ENCODE measurements at regions not wholly inside any gene's neighbourhood (a gene's known extent, or its start where the extent isn't known, plus 50 kb on each side); places are given as distances from the start of the nearest gene placed in this dataset.

DNA sequence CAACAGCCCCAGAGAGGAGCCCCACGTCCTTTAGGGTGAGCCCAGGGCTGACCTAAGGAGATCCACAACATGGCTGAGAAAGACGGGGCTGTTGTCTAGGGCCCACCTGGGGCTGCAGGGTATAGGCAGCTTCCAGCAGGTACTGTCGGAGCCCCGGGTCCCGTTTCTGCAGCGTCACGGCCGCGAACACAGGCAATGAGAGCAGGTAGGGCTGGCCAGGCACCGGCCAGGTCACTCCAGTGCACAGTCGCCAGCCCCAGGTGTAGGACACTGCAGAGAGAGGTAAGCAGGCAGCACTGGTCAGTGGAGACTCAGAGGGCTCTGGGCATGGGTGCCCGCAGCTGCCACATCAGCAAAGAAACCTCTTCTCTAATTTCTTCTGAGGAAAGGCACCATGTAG is 115.2 kb downstream of the LITAF start:
- TF ChIP-seq, protein P1, sequence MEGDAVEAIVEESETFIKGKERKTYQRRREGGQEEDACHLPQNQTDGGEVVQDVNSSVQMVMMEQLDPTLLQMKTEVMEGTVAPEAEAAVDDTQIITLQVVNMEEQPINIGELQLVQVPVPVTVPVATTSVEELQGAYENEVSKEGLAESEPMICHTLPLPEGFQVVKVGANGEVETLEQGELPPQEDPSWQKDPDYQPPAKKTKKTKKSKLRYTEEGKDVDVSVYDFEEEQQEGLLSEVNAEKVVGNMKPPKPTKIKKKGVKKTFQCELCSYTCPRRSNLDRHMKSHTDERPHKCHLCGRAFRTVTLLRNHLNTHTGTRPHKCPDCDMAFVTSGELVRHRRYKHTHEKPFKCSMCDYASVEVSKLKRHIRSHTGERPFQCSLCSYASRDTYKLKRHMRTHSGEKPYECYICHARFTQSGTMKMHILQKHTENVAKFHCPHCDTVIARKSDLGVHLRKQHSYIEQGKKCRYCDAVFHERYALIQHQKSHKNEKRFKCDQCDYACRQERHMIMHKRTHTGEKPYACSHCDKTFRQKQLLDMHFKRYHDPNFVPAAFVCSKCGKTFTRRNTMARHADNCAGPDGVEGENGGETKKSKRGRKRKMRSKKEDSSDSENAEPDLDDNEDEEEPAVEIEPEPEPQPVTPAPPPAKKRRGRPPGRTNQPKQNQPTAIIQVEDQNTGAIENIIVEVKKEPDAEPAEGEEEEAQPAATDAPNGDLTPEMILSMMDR (IDR thresholded peaks at IDR 0.05) = no peak
- H3K27ac ChIP-seq = no peak overlapping the region
- ATAC-seq = no peak
- WGBS, 2 donors = 89 to 92% methylated on average over 12 of the region's 12 CpGs
- no peaks in the 10 kb centered on the region for H3K36me3 ChIP-seq
- intact Hi-C loops (cut with DNase I) = no loop called here
- no peaks in the 10 kb centered on the region for H3K9me3 ChIP-seq
- DNase-seq = no peak
- H3K27me3 ChIP-seq = no peaks in the 10 kb centered on the region
- H3K4me3 ChIP-seq = no peak overlapping the region
- no peaks in the 10 kb centered on the region for H3K4me1 ChIP-seq

DNA sequence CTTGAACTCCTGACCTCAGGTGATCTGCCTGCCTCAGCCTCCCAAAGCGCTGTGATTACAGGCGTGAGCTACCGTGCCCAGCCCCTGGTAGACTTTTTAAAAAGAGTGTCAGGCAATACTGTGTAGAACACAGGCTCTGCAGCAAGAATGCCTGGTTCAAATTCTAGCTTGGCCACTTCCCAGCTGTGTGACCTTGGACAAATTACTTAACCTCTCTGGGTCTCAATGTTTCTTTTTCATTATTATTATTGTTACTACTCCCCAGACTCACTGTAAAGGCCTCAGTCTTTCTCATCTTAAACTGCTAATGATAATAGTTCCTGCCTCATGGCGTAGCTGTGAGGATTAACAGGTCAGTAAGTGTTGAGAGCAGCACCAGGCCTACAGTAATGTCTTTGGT is 114.3 kb downstream of the LITAF start:
- Histone ChIP-seq H3K27me3 (no peaks in the 10 kb centered on the region), H3K4me3 (no peak overlapping the region), H3K36me3 (no peaks in the 10 kb centered on the region), H3K27ac (no peak overlapping the region), H3K9me3 (no peaks in the 10 kb centered on the region), H3K4me1 (no peaks in the 10 kb centered on the region)
- 83 to 96% methylated on average over 4 of the region's 4 CpGs for WGBS, 2 donors
- TF ChIP-seq, protein P1 (IDR thresholded peaks at IDR 0.05) = no peak
- no peak for DNase-seq
- intact Hi-C loops (cut with DNase I) = no loop called here
- ATAC-seq = no peak

DNA sequence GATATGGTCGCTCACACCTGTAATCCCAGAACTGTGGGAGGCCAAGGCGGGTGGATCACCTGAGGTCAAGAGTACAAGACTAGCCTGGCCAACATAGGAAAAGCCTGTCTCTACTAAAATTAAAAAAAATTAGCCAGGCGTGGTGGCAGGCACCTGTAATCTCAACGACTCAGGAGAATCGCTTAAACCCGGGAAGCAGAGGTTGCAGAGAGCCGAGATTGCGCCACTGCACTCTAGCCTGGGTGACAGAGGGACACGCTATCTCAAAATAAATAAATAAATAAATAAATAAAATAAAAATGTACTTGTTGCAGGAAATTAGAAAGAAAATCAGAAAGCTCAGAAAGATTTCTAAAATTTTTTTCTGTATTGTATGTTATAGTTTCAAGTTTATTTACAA is 113.9 kb downstream of the LITAF start:
- no peaks in the 10 kb centered on the region for H3K27me3 ChIP-seq
- DNase-seq (no peak), ATAC-seq (no peak)
- intact Hi-C loops (cut with DNase I) = no loop called here
- no peak overlapping the region for H3K4me3 ChIP-seq
- H3K36me3 ChIP-seq = no peaks in the 10 kb centered on the region
- WGBS, 2 donors = 91 to 92% methylated on average over 9 of the region's 9 CpGs
- no peak overlapping the region for H3K27ac ChIP-seq
- TF ChIP-seq, protein P1 (IDR thresholded peaks at IDR 0.05) = no peak
- H3K9me3 ChIP-seq = no peaks in the 10 kb centered on the region
- H3K4me1 ChIP-seq = no peaks in the 10 kb centered on the region

DNA sequence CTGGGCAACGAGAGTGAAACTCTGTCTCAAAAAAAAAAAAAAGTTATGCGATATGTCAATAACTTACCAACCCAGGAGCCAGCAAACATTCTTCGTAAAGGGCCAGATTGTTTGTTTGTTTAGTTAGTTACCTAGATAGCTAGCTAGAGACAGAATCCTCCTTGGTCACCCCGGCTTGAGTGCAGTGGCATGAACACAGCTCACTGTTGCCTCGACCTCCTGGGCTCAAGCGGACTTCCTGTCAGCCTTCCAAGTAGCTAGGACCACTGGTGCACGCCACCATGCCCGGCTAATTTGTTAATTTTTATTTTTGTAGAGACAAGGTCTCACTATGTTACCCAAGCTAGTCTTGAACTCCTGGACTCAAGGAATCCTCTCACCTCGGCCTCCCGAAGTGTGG is 113.0 kb downstream of the LITAF start:
- WGBS, 2 donors = 68 to 89% methylated on average over 10 of the region's 10 CpGs

More for the DNA sequence above, 113.0 kb downstream of the LITAF start:
- no peak overlapping the region for H3K4me3 ChIP-seq
- H3K9me3 ChIP-seq = no peaks in the 10 kb centered on the region
- DNase-seq = no peak
- no peak for ATAC-seq
- intact Hi-C loops (cut with DNase I) = no loop called here
- H3K4me1 ChIP-seq = no peaks in the 10 kb centered on the region
- no peaks in the 10 kb centered on the region for H3K27me3 ChIP-seq
- no peak overlapping the region for H3K27ac ChIP-seq
- TF ChIP-seq, protein P1 (IDR thresholded peaks at IDR 0.05) = no peak
- no peaks in the 10 kb centered on the region for H3K36me3 ChIP-seq
